WERI-Rb-1 (cell line): ENCODE measurements at regions not wholly inside any gene's neighbourhood (a gene's known extent, or its start where the extent isn't known, plus 50 kb on each side); places are given as distances from the start of the nearest gene placed in this dataset.

Experiments
- DNase-seq: peaks from one replicate; pipeline ENCODE4 v3.0.0-alpha.2; 2020
- H3K27ac ChIP-seq: fragments of 250-450 bp; sonication (Bioruptor Pico); 2 replicates; pipeline ENCODE4 v1.5.1; 2020; ENCODE audit warnings: mild to moderate bottlenecking, moderate library complexity
- H3K27me3 ChIP-seq: fragments of 250-450 bp; sonication (Bioruptor Pico); 2 replicates; pipeline ENCODE4 v1.5.1; 2021; ENCODE audit warnings: mild to moderate bottlenecking, low read depth, moderate library complexity; ENCODE audit not compliant: insufficient read depth, severe bottlenecking
- H3K36me3 ChIP-seq: fragments of 250-450 bp; sonication (Bioruptor Pico); 2 replicates; pipeline ENCODE4 v1.5.1; 2020; ENCODE audit warnings: mild to moderate bottlenecking, moderate library complexity
- H3K4me3 ChIP-seq: 2 replicates; pipeline ENCODE4 v1.5.1; 2011; ENCODE audit warnings: low read depth, mild to moderate bottlenecking, control low read depth, low read length
- H3K9me3 ChIP-seq: fragments of 250-450 bp; sonication (Bioruptor Pico); 2 replicates; pipeline ENCODE4 v1.5.1; 2021; ENCODE audit warnings: mild to moderate bottlenecking, moderate library complexity; ENCODE audit not compliant: severe bottlenecking
- CTCF ChIP-seq: IDR thresholded peaks from 2 replicates; pipeline ENCODE4 v1.5.1; 2011; ENCODE audit warnings: low read depth, mild to moderate bottlenecking, control low read depth, inconsistent platforms, low read length

- DNase-seq: no peak
- no peak overlapping the region for H3K27ac ChIP-seq
- no peaks in the 10 kb centered on the region for H3K36me3 ChIP-seq
- H3K9me3 ChIP-seq: peaks cover 5% of the 10 kb centered on the region
- TF ChIP-seq CTCF: no peak
- H3K4me3 ChIP-seq: no peak overlapping the region
- no peaks in the 10 kb centered on the region for H3K27me3 ChIP-seq
These were observed 112.0 kb downstream of the ID4 start for GRCh38 chr6:19949155-19949554.

GRCh38 chr6:19964115-19964514, 126.9 kb downstream of the ID4 start:
- Histone ChIP-seq H3K36me3 (no peaks in the 10 kb centered on the region), H3K27me3 (no peaks in the 10 kb centered on the region), H3K27ac (no peak overlapping the region), H3K9me3 (peaks cover 9% of the 10 kb centered on the region), H3K4me3 (no peak overlapping the region)
- no peak for TF ChIP-seq CTCF
- no peak for DNase-seq

- H3K4me3 ChIP-seq: no peak overlapping the region
- no peak for TF ChIP-seq CTCF
- no peaks in the 10 kb centered on the region for H3K36me3 ChIP-seq
- H3K27me3 ChIP-seq: no peaks in the 10 kb centered on the region
- H3K27ac ChIP-seq: no peak overlapping the region
- DNase-seq: no peak
- H3K9me3 ChIP-seq: peaks cover 2% of the 10 kb centered on the region
These were observed 131.0 kb downstream of the ID4 start for GRCh38 chr6:19968201-19968600.

GRCh38 chr6:19972221-19972620, 135.1 kb downstream of the ID4 start:
- Histone ChIP-seq H3K4me3 (no peak overlapping the region), H3K27me3 (no peaks in the 10 kb centered on the region), H3K9me3 (no peaks in the 10 kb centered on the region), H3K36me3 (no peaks in the 10 kb centered on the region), H3K27ac (no peak overlapping the region)
- DNase-seq: no peak
- no peak for TF ChIP-seq CTCF

- no peak for TF ChIP-seq CTCF
- no peaks in the 10 kb centered on the region for H3K9me3 ChIP-seq
- no peak overlapping the region for H3K4me3 ChIP-seq
- no peak for DNase-seq
- no peak overlapping the region for H3K27ac ChIP-seq
- H3K36me3 ChIP-seq: no peaks in the 10 kb centered on the region
- H3K27me3 ChIP-seq: no peaks in the 10 kb centered on the region
These were observed 139.4 kb downstream of the ID4 start for GRCh38 chr6:19976411-19977129.

GRCh38 chr6:19979059-19979458, 141.9 kb downstream of the ID4 start:
- no peak overlapping the region for H3K4me3 ChIP-seq
- no peak overlapping the region for H3K27ac ChIP-seq
- no peaks in the 10 kb centered on the region for H3K9me3 ChIP-seq
- TF ChIP-seq CTCF: no peak
- no peaks in the 10 kb centered on the region for H3K36me3 ChIP-seq
- H3K27me3 ChIP-seq: no peaks in the 10 kb centered on the region
- DNase-seq: peak; percentile 77
